Neuron (in vitro differentiated cells): ENCODE measurements at regions not wholly inside any gene's neighbourhood (a gene's known extent, or its start where the extent isn't known, plus 50 kb on each side); places are given as distances from the start of the nearest gene placed in this dataset.
"Not testable (repeated sequence)": the region's sequence is repeated elsewhere in the genome, so short reads cannot be mapped to it uniquely, and the experiment has no call there.

Source experiments
- H2AFZ ChIP-seq: one replicate; pipeline ENCODE4 v1.6.1; 2013; ENCODE audit warnings: low read depth, mild to moderate bottlenecking, inconsistent platforms, low read length, moderate library complexity
- H3K27me3 ChIP-seq: one replicate; pipeline ENCODE4 v1.6.1; 2013; ENCODE audit warnings: low read length; ENCODE audit not compliant: insufficient read depth
- H3K36me3 ChIP-seq: one replicate; pipeline ENCODE4 v1.6.1; 2013; ENCODE audit warnings: low read length; ENCODE audit not compliant: insufficient read depth
- H3K4me1 ChIP-seq: one replicate; pipeline ENCODE4 v1.6.1; 2013; ENCODE audit warnings: low read length; ENCODE audit not compliant: insufficient read depth
- H3K4me3 ChIP-seq: 2 replicates; pipeline ENCODE4 v1.5.1; 2013; ENCODE audit warnings: mild to moderate bottlenecking, low read length, moderate library complexity
- H3K9me3 ChIP-seq: one replicate; pipeline ENCODE4 v1.6.1; 2013; ENCODE audit warnings: low read length

GRCh38 chr17:63019138-63019873 is 53.3 kb downstream of the TANC2 start:
- Histone ChIP-seq H3K27me3 (no peaks in the 10 kb centered on the region), H3K4me3 (no peak overlapping the region), H2AFZ (no peak overlapping the region), H3K36me3 (no peaks in the 10 kb centered on the region), H3K9me3 (peaks cover 5% of the 10 kb centered on the region), H3K4me1 (no peaks in the 10 kb centered on the region)

GRCh38 chr17:63022567-63022966 is 56.5 kb downstream of the TANC2 start:
- H3K4me3 ChIP-seq = no peak overlapping the region
- H3K27me3 ChIP-seq = no peaks in the 10 kb centered on the region
- H3K4me1 ChIP-seq = no peaks in the 10 kb centered on the region
- no peaks in the 10 kb centered on the region for H3K36me3 ChIP-seq
- H2AFZ ChIP-seq = no peak overlapping the region
- peaks cover 5% of the 10 kb centered on the region for H3K9me3 ChIP-seq

- Histone ChIP-seq H3K4me1 (no peaks in the 10 kb centered on the region), H3K9me3 (peaks cover 5% of the 10 kb centered on the region), H3K4me3 (no peak overlapping the region), H3K36me3 (no peaks in the 10 kb centered on the region), H3K27me3 (no peaks in the 10 kb centered on the region), H2AFZ (no peak overlapping the region)
Observed at GRCh38 chr17:63023049-63023448, 57.0 kb downstream of the TANC2 start.

- no peaks in the 10 kb centered on the region for H3K4me1 ChIP-seq
- H3K4me3 ChIP-seq = no peak overlapping the region
- H3K9me3 ChIP-seq = peaks cover 5% of the 10 kb centered on the region
- no peaks in the 10 kb centered on the region for H3K36me3 ChIP-seq
- no peaks in the 10 kb centered on the region for H3K27me3 ChIP-seq
- no peak overlapping the region for H2AFZ ChIP-seq
Observed at GRCh38 chr17:63024201-63024600, 58.2 kb downstream of the TANC2 start.

- Histone ChIP-seq H3K4me3 (no peak overlapping the region), H3K9me3 (peaks cover 5% of the 10 kb centered on the region), H2AFZ (no peak overlapping the region)
Observed at GRCh38 chr17:63024716-63025115, 58.7 kb downstream of the TANC2 start.

GRCh38 chr17:63025637-63026036 is 59.6 kb downstream of the TANC2 start:
- H2AFZ ChIP-seq, H3K9me3 ChIP-seq, H3K27me3 ChIP-seq, H3K4me1 ChIP-seq, H3K4me3 ChIP-seq, H3K36me3 ChIP-seq: not testable (repeated sequence)

More at GRCh38 chr17:63024716-63025115, 58.7 kb downstream of the TANC2 start:
- Histone ChIP-seq H3K4me1 (no peaks in the 10 kb centered on the region), H3K36me3 (no peaks in the 10 kb centered on the region), H3K27me3 (no peaks in the 10 kb centered on the region)

GRCh38 chr17:63029541-63029940 is 63.5 kb downstream of the TANC2 start:
- no peak overlapping the region for H3K4me3 ChIP-seq
- peaks cover 3% of the 10 kb centered on the region for H3K9me3 ChIP-seq
- no peak overlapping the region for H2AFZ ChIP-seq
- no peaks in the 10 kb centered on the region for H3K27me3 ChIP-seq
- H3K36me3 ChIP-seq = no peaks in the 10 kb centered on the region
- H3K4me1 ChIP-seq = no peaks in the 10 kb centered on the region

GRCh38 chr17:63032142-63032541 is 66.1 kb downstream of the TANC2 start:
- no peaks in the 10 kb centered on the region for H3K27me3 ChIP-seq
- H3K36me3 ChIP-seq = no peaks in the 10 kb centered on the region
- no peak overlapping the region for H2AFZ ChIP-seq
- H3K9me3 ChIP-seq = peaks cover 3% of the 10 kb centered on the region
- no peaks in the 10 kb centered on the region for H3K4me1 ChIP-seq
- no peak overlapping the region for H3K4me3 ChIP-seq

- Histone ChIP-seq H3K4me3 (no peak overlapping the region), H2AFZ (no peak overlapping the region), H3K9me3 (peaks cover 3% of the 10 kb centered on the region), H3K36me3 (no peaks in the 10 kb centered on the region), H3K27me3 (no peaks in the 10 kb centered on the region), H3K4me1 (no peaks in the 10 kb centered on the region)
Observed at GRCh38 chr17:63033142-63033541, 67.1 kb downstream of the TANC2 start.

- Histone ChIP-seq H3K9me3 (peaks cover 3% of the 10 kb centered on the region), H3K36me3 (no peaks in the 10 kb centered on the region), H3K4me3 (no peak overlapping the region), H2AFZ (no peak overlapping the region), H3K4me1 (peaks cover 6% of the 10 kb centered on the region), H3K27me3 (no peaks in the 10 kb centered on the region)
Observed at GRCh38 chr17:63035271-63035670, 69.2 kb downstream of the TANC2 start.

- no peak overlapping the region for H3K4me3 ChIP-seq
Observed at GRCh38 chr17:63035695-63036094, 69.7 kb downstream of the TANC2 start.

GRCh38 chr17:63039342-63039741 is 73.3 kb downstream of the TANC2 start:
- no peak overlapping the region for H3K4me3 ChIP-seq
- H3K36me3 ChIP-seq = no peaks in the 10 kb centered on the region
- no peak overlapping the region for H2AFZ ChIP-seq

More at GRCh38 chr17:63035695-63036094, 69.7 kb downstream of the TANC2 start:
- Histone ChIP-seq H3K9me3 (peaks cover 3% of the 10 kb centered on the region), H3K27me3 (no peaks in the 10 kb centered on the region), H3K4me1 (peaks cover 6% of the 10 kb centered on the region), H3K36me3 (no peaks in the 10 kb centered on the region), H2AFZ (no peak overlapping the region)

GRCh38 chr17:63039899-63040602 is 74.0 kb downstream of the TANC2 start:
- no peaks in the 10 kb centered on the region for H3K27me3 ChIP-seq
- no peak overlapping the region for H3K4me3 ChIP-seq
- peaks cover 8% of the 10 kb centered on the region for H3K4me1 ChIP-seq
- no peaks in the 10 kb centered on the region for H3K36me3 ChIP-seq
- H3K9me3 ChIP-seq = no peaks in the 10 kb centered on the region
- no peak overlapping the region for H2AFZ ChIP-seq

More at GRCh38 chr17:63039342-63039741, 73.3 kb downstream of the TANC2 start:
- Histone ChIP-seq H3K4me1 (peaks cover 8% of the 10 kb centered on the region), H3K9me3 (no peaks in the 10 kb centered on the region), H3K27me3 (no peaks in the 10 kb centered on the region)
